ENCODE measurements at regions not wholly inside any gene's neighbourhood (a gene's known extent, or its start where the extent isn't known, plus 50 kb on each side); places are given as distances from the start of the nearest gene placed in this dataset.

GRCh38 chr16:26601335-26601734 lies 465.4 kb upstream of the C16orf82 start:
- Histone ChIP-seq H3K4me2 (ENCODE audit: low read length) (no peak overlapping the region), H3K4me3 (ENCODE audit: low read depth, low read length, poor library complexity, severe bottlenecking) (no peak overlapping the region), H3K79me2 (ENCODE audit: insufficient read depth, low read length) (no peaks in the 10 kb centered on the region), H3K27me3 (ENCODE audit: insufficient read depth, low read length) (no peaks in the 10 kb centered on the region; the same call in 1 of the 2 replicates), H3K9me3 (ENCODE audit: low read length) (no peaks in the 10 kb centered on the region), H3K9ac (ENCODE audit: low read length) (no peak overlapping the region), H3F3A (ENCODE audit: insufficient read depth, low read length) (no peaks in the 10 kb centered on the region), H3K4me1 (ENCODE audit: insufficient read depth, low read length, severe bottlenecking) (peaks cover 7% of the 10 kb centered on the region), H4K20me1 (ENCODE audit: insufficient read depth, low read length) (no peaks in the 10 kb centered on the region), H2AFZ (ENCODE audit: low read length) (no peak overlapping the region), H3K27ac (ENCODE audit: low read depth, low read length, poor library complexity, severe bottlenecking) (no peak overlapping the region), H3K36me3 (ENCODE audit: insufficient read depth, low read length) (no peaks in the 10 kb centered on the region; the same call in 1 of the 2 replicates), H3K9me2 (ENCODE audit: low read depth, low read length) (no peaks in the 10 kb centered on the region)
- TF ChIP-seq CTCF (IDR thresholded peaks at IDR 0.05; ENCODE audit: low read length) (no peak), EZH2 (IDR thresholded peaks at IDR 0.05; ENCODE audit: borderline replicate concordance, low read length) (no peak)

DNA sequence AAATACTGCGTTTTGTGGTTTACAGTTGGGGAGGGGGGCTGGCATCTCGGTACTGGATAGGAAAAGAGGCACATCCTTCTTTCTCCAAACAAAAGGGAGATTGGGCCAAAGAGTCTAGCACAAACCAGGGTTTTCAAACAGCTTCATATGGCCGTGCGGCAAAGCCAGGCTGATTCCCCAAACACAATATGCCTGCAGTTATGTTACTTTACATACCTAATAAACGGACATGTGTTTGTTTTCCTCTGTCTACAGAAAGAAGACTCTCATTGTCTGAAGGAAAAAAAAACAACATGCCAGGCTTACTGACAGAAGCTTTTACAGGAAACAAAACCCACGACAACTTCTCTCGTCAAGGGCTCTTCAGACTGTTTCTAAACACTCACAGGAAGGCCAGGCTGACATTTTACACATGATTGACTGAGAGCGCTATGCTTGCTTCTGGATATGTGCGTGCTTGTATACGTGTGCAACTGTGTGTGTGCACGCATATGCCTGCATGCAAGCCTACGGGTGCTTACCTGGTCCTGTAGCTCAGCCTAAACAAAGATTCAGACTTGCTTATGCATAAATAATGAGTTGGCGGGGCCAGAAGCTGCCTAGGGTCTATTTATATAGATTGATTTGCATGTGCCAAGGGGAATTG lies 461.0 kb upstream of the C16orf82 start:
- Histone ChIP-seq H3K79me2 (ENCODE audit: insufficient read depth, low read length) (no peaks in the 10 kb centered on the region), H2AFZ (ENCODE audit: low read length) (no peak overlapping the region), H3F3A (ENCODE audit: insufficient read depth, low read length) (no peaks in the 10 kb centered on the region), H3K9me3 (ENCODE audit: low read length) (no peaks in the 10 kb centered on the region), H3K36me3 (ENCODE audit: insufficient read depth, low read length) (no peaks in the 10 kb centered on the region; the same call in 1 of the 2 replicates), H3K27me3 (ENCODE audit: insufficient read depth, low read length) (no peaks in the 10 kb centered on the region), H4K20me1 (ENCODE audit: insufficient read depth, low read length) (no peaks in the 10 kb centered on the region), H3K27ac (ENCODE audit: low read depth, low read length, poor library complexity, severe bottlenecking) (no peak overlapping the region), H3K4me2 (ENCODE audit: low read length) (0 out of 2 replicates have a peak overlapping the region, but pooled peaks have one; percentile 1), H3K9ac (ENCODE audit: low read length) (no peak overlapping the region), H3K4me1 (ENCODE audit: insufficient read depth, low read length, severe bottlenecking) (peaks cover 7% of the 10 kb centered on the region), H3K9me2 (ENCODE audit: low read depth, low read length) (no peaks in the 10 kb centered on the region), H3K4me3 (ENCODE audit: low read depth, low read length, poor library complexity, severe bottlenecking) (no peak overlapping the region)
- TF ChIP-seq EZH2 (IDR thresholded peaks at IDR 0.05; ENCODE audit: borderline replicate concordance, low read length): no peak
- TF ChIP-seq CTCF (IDR thresholded peaks at IDR 0.05; ENCODE audit: low read length): no peak

DNA sequence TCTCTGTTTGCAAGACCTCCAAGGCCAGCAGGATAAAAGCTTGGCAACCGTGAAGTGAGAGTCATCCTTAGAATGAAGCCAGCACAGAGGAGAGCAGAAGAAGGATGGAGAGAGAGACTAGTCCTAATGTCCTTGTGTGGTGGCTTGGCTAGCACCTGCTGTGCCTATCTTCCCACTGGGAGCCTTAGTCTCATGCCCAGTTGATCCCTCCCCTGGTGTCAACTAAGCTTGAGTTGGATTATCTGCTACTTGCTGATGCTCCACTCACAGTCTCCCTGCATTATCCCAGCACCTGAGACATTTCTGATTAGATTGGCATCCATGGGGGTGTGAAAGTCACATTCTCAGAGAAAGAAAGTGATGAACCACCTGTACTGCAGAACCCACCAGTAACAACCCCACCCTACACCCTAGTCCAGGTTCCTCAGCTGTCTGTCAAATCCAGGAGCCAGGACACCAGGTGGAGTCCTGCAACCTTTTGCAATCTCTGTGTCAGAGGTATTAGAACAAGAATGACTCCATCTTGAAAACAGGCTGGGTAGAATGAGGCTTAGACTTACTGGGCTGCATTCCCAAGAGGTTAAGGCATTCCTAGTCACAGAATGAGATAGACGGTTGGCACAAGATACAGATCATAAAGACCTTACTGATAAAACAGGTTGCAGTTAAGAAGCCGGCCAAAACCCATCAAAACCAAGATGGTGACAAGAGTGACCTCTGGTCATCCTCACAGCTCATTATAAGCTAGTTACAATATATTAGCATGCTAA lies 460.2 kb upstream of the C16orf82 start:
- no peak overlapping the region for H2AFZ ChIP-seq (ENCODE audit: low read length)
- no peaks in the 10 kb centered on the region for H3K79me2 ChIP-seq (ENCODE audit: insufficient read depth, low read length)
- H4K20me1 ChIP-seq (ENCODE audit: insufficient read depth, low read length): no peaks in the 10 kb centered on the region
- H3K27ac ChIP-seq (ENCODE audit: low read depth, low read length, poor library complexity, severe bottlenecking): no peak overlapping the region
- no peak overlapping the region for H3K4me2 ChIP-seq (ENCODE audit: low read length)
- H3K36me3 ChIP-seq (ENCODE audit: insufficient read depth, low read length): no peaks in the 10 kb centered on the region; the same call in 1 of the 2 replicates
- no peaks in the 10 kb centered on the region for H3K27me3 ChIP-seq (ENCODE audit: insufficient read depth, low read length)
- no peaks in the 10 kb centered on the region for H3F3A ChIP-seq (ENCODE audit: insufficient read depth, low read length)
- peaks cover 7% of the 10 kb centered on the region for H3K4me1 ChIP-seq (ENCODE audit: insufficient read depth, low read length, severe bottlenecking)
- H3K9me3 ChIP-seq (ENCODE audit: low read length): no peaks in the 10 kb centered on the region
- H3K4me3 ChIP-seq (ENCODE audit: low read depth, low read length, poor library complexity, severe bottlenecking): no peak overlapping the region
- TF ChIP-seq CTCF (IDR thresholded peaks at IDR 0.05; ENCODE audit: low read length) (no peak), EZH2 (IDR thresholded peaks at IDR 0.05; ENCODE audit: borderline replicate concordance, low read length) (no peak)
- no peak overlapping the region for H3K9ac ChIP-seq (ENCODE audit: low read length)
- no peaks in the 10 kb centered on the region for H3K9me2 ChIP-seq (ENCODE audit: low read depth, low read length)
